Bone marrow (tissue), 2 donors: ENCODE measurements at regions not wholly inside any gene's neighbourhood (a gene's known extent, or its start where the extent isn't known, plus 50 kb on each side); places are given as distances from the start of the nearest gene placed in this dataset.
"Not testable (repeated sequence)": the region's sequence is repeated elsewhere in the genome, so short reads cannot be mapped to it uniquely, and the experiment has no call there.

Experiments used
- DNase-seq, 2 donors: peaks; one replicate each; lab custom pipeline; 2025; lab: John Stamatoyannopoulos, UW

GRCh38 chr14:89660625-89661233 is 243.7 kb upstream of the FOXN3 start:
- not testable (repeated sequence) for DNase-seq

GRCh38 chr14:89660166-89660565 is 243.1 kb upstream of the FOXN3 start:
- no peak for DNase-seq

GRCh38 chr14:89658977-89659670 is 242.1 kb upstream of the FOXN3 start:
- no peak for DNase-seq

- DNase-seq = no peak
Measured at GRCh38 chr14:89657014-89657413, 240.0 kb upstream of the FOXN3 start.

DNA sequence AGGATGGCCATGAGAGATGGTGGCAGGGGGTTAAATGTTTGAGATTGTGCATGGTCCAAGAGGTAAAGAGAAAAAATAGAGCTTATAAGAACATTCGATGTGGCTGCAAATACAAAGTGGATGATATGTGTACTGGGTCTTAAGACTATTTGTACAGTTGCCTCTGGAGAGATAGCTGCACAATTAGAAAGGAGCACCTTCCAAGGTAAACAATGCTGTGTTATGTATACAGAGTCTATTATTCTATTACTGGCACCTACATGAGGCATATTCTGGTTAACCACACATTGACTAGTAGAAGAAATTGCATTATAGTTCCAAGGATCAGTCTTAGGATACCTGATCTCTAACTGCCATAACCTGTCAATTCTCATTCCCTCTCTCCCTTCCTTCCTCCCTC is 238.0 kb upstream of the FOXN3 start:
- DNase-seq = no peak

DNA sequence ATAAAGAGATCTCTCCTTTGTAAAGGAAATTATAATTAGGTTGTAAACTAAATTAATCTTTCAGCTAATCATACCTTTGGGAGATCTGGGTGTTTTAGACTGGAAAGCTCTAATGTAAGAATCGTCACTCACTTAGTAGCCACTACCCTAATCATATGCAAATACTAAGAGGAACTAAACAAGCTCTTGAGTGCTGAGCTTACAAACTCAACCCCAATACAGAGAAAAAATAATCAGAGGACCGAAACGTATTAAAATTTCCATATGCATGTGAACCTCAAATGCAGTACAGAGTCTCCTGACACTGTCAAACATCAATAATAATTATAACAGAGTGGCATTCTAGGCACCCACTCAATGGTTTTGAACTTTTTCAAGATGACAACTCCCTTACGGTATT is 235.3 kb upstream of the FOXN3 start:
- no peak for DNase-seq

- no peak for DNase-seq
Measured at GRCh38 chr14:89651805-89652204, 234.8 kb upstream of the FOXN3 start.

DNA sequence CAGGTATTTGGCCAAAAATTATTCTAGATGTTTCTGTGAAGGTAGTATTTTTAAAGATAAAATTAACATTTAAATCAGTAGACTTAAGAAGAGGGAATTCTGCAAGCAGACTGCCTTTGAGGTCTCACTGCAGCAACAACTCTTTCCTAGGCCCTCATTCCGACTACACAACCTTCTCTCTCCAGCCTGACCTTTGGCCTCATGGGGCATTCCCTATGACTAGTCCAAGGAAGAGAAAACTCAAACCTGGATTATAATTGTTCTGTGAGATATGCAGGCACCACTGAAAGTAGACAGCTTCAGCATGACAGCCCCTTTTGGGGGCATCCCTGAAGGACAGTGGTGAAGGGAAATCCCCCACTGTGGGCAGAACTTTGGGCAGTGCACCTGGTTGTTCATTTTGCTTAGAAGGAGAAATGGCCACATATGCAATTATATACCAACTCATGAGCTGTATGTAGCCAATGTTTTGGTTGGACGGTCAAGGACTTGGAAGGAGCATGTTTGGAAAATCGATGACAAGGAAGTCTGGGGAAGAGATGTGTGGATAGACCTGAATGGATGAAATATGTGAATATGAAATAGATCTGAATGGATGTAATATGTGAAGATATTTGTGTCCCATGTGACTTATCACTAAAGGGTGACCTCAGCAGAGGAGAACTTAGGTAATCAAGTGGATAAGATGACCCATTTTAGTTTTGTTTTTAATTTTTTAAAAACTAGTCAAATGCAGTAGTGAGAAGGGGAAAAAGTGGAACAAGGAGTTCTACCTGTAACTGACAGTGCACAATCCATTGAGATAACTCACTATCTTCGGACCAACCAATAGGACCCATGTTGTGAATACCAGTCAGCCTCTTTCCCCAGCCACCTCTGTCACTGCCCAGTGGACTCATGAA is 233.3 kb upstream of the FOXN3 start:
- DNase-seq = no peak

DNA sequence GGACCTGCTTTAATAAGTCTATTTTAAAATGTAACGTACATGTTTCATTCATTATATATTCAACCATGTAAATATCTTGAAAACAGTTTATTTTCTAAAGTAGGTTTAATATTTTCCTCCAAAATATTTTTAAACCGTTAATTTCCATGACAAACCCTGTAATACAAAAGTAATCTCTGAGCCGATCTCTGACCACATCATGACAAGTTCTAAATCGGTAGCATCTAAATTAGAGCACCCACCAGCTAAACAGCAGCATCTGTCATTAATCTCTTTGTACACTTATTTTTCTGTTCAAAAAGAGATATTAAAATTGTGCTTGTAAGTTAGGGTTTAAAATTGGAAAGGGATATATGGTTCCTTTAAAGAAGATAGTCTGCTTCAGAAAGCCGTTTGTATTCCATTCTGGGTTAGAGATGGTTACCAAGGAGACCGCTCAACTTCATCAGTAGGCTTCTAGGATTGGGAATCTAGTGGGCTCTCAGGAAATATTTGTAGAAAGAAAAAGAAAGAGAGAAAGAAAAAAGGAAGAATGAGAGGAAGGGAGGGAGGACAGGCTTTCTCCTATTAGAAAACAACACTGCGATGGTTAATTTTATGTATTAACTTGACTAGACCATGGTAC is 232.5 kb upstream of the FOXN3 start:
- DNase-seq = peak in 1 of 2 donors; percentile 3

GRCh38 chr14:89648924-89649323 is 231.9 kb upstream of the FOXN3 start:
- no peak for DNase-seq

DNA sequence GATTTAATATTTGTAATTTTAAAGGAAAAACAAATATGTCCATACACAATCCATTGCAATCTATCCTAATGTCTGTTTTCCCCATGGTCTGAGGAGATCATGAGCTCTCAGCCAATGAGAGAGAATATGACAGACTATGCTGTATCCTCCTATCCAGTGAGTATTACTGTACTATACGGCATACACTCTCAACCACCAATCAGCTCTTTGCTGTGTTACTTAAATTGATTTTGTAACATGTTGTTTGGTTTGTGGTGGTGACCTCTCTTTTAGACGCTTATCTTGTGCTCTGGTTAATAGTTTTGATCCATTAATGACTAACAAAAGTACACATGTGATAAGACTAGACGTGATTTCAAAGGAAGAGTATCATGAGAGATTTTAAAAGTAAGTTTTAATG is 231.5 kb upstream of the FOXN3 start:
- no peak for DNase-seq

DNA sequence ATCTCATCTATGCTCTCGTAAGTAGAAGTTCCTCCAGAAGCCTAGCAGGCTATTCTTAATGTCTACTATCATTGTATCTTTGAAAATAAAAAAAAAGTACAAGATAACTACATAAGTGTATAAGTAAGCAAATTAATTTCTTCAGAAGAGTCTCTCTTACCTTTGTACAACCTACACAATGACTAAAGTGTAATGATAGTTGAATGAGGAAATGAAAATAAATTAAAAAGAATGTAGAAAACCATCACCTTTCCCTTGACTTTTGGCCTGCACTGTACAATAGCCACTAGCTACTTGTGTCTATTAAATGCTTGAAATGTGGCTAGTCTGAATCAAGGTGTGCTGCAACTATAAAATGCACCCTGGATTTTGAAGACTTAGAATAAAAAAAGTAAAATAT is 229.9 kb upstream of the FOXN3 start:
- DNase-seq = no peak

GRCh38 chr14:89644641-89645040 is 227.6 kb upstream of the FOXN3 start:
- no peak for DNase-seq

DNA sequence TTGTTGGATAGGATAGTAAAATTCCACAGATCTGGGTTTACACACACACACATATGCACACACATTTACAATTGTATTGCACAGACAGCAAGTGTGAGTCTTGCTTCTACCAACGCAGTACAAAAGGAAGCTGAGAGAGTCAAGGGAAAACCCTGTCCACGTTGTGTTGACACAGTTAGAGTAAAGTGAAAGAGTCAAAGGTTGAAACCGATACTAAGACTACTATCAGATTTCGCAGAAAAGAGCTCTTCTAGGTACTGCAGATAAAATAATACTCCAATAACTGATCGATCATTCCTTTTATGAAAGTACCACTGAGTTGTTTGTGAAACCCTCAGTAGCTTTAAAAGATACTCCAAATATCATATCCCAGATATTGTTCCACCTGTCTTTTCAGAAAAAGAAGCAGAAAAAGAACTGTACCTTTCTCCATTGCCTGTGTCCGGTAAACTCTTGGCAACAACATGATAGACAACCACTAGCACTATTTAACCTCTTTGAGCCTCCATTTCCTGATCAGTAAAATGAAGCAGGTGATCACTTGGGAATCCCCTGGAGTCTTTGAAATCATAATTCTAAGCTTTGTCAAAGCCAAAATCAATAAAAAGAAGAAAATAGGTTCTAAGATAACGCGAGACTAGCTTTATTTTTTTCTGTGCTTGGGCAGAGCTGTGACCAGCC is 224.6 kb upstream of the FOXN3 start:
- no peak for DNase-seq

GRCh38 chr14:89640141-89640540 is 223.1 kb upstream of the FOXN3 start:
- no peak for DNase-seq

DNA sequence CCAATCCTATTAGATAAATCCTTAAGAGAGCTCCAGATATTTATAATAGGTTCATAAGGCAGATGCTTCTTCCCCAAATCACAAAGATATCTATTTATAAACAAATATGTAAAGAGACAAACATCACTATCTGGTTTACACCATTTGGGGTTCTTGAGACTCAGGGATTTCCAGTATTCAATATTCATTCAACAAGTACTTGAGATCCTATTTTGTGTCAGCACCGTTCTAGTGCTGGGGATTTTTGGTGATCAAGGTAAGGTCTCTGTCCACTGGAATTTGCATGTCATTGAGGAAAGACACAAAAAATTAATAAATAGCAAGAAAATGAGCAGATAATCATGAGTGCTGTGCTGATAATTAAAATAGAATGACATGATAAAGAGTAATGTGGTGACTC is 222.7 kb upstream of the FOXN3 start:
- no peak for DNase-seq

- DNase-seq = no peak
Measured at GRCh38 chr14:89638891-89639290, 221.9 kb upstream of the FOXN3 start.

DNA sequence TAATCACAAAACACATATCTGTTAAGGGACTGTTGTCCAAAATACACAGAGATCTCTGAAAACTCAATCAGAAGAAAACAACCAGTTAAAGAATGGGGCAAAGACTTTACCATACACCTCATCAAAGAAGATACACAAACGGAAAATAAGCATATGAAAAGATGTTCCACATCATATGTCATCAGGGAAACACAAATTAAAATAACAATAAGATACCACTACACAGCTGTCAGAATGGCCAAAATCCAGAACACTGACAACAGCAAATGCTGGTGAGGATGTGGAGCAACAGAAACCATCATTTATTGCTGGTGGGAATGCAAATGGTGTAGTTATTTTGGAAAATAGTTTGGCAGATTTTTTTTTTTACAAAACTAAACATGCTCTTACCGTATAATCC is 220.5 kb upstream of the FOXN3 start:
- DNase-seq = no peak

GRCh38 chr14:89635615-89636014 is 218.6 kb upstream of the FOXN3 start:
- DNase-seq = no peak

- no peak for DNase-seq
Measured at GRCh38 chr14:89634037-89634436, 217.0 kb upstream of the FOXN3 start.

GRCh38 chr14:89630101-89630829 is 213.2 kb upstream of the FOXN3 start:
- no peak for DNase-seq
